ENCODE measurements at regions not wholly inside any gene's neighbourhood (a gene's known extent, or its start where the extent isn't known, plus 50 kb on each side); places are given as distances from the start of the nearest gene placed in this dataset.
A peak's percentile ranks its signal among the peaks of the same experiment; 100 is the strongest.

DNA sequence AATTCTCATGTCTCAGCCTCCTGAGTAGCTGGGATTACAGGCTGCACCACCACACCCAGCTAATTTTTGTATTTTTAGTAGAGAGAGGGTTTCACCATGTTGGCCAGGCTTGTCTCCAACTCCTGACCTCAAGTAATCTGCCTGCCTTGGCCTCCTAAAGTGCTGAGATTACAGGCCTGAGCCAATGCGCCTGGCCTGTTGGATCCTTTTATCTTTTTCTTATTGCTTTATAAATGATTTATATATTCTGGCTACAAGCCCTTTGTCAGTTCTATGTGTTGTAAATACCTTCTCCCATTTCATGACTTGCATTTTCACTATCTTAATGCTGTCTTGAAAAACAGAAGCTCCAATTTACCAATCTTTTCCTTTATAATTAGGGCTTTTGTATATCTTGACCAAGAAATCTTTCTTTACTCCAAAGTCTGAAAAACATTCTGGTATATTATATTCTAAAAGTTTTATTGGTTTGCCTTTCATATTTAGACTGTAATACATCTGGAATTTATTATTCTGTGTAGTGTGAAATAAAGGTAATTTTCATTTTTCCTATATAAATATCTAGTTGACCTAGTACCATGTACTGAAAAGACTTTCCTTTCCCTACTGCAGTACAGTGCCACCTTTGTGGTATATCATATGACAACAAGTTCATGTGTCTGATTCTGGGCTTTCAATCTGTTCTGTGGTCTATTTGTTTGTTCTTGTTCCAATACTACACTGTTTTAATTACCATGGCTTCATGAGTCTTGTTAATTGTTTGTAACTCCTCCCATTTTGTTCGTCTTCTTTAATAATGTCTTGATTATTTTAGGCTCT is 52.9 kb upstream of the RNU6-1 start:
- DNase-seq (ENCODE audit: low read depth), result peak; percentile 17
- no peak overlapping the region for H3K4me3 ChIP-seq (ENCODE audit: control insufficient read depth, low read depth, low read length)
- no peak for TF ChIP-seq CTCF (IDR thresholded peaks at IDR 0.05; ENCODE audit: control insufficient read depth, insufficient read depth, low read depth, low read length, missing control alignments)

DNA sequence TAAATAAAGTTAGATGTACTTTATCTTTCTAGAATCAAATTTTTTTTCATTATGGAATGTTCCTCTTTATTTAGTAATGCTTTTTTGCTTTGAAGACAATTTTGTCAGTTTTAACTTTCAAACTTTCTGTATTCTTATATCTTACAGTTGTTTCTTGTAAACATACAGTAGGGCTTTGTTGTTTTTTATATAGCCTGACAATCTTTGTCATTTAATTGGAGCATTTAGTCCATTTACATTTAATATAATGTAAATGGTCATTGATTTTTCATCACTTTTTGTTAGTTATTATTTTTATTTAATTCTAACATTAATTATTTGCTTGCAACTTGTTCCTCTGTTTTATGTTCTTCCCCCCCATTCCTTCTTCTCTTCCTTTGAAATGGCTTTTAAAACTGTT is 55.4 kb upstream of the RNU6-1 start:
- no peak overlapping the region for H3K4me3 ChIP-seq (ENCODE audit: control insufficient read depth, low read depth, low read length)
- DNase-seq (ENCODE audit: low read depth), result no peak
- no peak for TF ChIP-seq CTCF (IDR thresholded peaks at IDR 0.05; ENCODE audit: control insufficient read depth, insufficient read depth, low read depth, low read length, missing control alignments)

DNA sequence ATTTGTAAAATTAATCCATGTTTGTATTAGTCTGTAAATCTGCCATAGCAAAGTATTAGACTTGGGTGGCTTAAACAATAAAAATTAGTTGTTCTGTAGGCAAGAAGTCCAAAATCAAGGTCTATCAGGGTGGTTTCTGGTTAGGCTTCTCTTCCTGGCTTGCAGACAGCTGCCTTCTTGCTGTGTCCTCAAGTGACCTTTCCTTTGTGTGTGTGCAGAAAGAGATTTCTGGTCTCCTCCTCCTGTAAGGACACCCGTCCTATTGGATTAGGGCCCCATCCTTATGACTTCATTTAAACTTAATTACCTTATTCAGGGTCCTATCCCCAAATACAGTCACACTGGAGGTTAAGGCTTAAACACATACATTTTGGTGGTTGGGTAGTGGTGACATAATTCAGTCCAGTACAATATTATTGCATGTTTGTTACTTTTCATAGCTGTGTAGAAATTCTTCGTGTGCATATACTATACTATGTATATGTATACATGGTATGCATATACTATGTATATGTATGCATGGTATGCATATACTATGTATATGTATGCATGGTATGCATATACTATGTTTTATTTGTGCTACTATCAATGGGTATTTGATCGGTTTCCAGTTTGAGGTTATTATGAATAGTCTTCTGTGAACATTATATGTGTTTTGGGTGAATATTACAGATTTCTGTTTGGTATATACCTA is 57.9 kb upstream of the RNU6-1 start:
- TF ChIP-seq CTCF (IDR thresholded peaks at IDR 0.05; ENCODE audit: control insufficient read depth, insufficient read depth, low read depth, low read length, missing control alignments), result no peak
- H3K4me3 ChIP-seq (ENCODE audit: control insufficient read depth, low read depth, low read length), result no peak overlapping the region
- DNase-seq (ENCODE audit: low read depth), result no peak

GRCh38 chr15:67899596-67900283 is 59.9 kb upstream of the RNU6-1 start:
- no peak for TF ChIP-seq CTCF (IDR thresholded peaks at IDR 0.05; ENCODE audit: control insufficient read depth, insufficient read depth, low read depth, low read length, missing control alignments)
- no peak for DNase-seq (ENCODE audit: low read depth)
- H3K4me3 ChIP-seq (ENCODE audit: control insufficient read depth, low read depth, low read length), result no peak overlapping the region

DNA sequence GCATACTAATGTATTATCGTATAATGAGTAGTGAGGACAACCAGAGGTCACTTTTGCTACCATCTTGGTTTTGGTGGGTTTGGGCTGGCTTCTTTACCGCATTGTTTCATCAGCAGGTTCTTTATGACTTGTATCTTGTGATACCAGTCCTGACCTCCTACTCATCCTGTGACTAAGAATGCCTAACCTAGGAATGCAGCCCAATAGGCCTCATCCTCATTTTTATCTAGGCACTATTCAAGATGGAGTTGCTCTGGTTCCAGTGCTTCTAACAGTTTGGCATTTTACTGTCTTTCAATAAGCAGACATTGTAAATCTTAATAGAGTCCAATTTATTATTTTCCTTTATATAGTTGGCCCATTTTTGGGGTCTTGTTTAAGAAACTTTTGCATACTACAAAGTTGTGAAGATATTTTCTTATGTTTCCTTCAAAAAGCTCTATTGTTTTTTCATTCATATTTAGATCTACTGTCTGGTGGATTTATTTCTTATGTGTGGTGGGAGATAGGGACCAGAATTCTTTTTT is 60.8 kb upstream of the RNU6-1 start:
- H3K4me3 ChIP-seq (ENCODE audit: control insufficient read depth, low read depth, low read length), result no peak overlapping the region
- no peak for DNase-seq (ENCODE audit: low read depth)
- TF ChIP-seq CTCF (IDR thresholded peaks at IDR 0.05; ENCODE audit: control insufficient read depth, insufficient read depth, low read depth, low read length, missing control alignments), result no peak

DNA sequence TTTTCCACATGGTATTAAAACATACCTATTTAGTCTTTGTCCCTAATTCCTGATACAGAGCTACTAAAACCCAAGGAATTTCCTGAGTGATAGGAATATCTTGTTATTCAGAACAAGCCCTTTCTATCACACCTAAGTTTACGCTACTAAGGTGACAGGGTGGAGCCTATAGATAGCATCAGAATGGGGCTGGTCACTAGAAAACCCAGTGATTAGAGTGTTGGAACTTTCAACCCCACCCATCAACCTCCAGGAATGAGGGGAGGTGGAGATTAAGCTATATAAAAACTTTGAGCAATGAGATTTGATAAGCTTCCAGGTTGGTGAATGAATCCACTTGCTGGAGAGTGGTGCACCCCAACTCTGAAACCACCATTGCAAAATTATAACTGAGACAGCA is 62.1 kb upstream of the RNU6-1 start:
- DNase-seq (ENCODE audit: low read depth), result no peak
- H3K4me3 ChIP-seq (ENCODE audit: control insufficient read depth, low read depth, low read length), result no peak overlapping the region

More for the DNA sequence above, 62.1 kb upstream of the RNU6-1 start:
- TF ChIP-seq CTCF (IDR thresholded peaks at IDR 0.05; ENCODE audit: control insufficient read depth, insufficient read depth, low read depth, low read length, missing control alignments), result no peak

All from AG09309 (cell line).